MM.1S (cell line): ENCODE measurements at regions not wholly inside any gene's neighbourhood (a gene's known extent, or its start where the extent isn't known, plus 50 kb on each side); places are given as distances from the start of the nearest gene placed in this dataset.

Experiments used
- EZH2 ChIP-seq: fragments of 300-600 bp; sonication (generic); optimal IDR thresholded peaks from 2 replicates; pipeline ENCODE3; 2017; ENCODE audit warnings: low read depth, mild to moderate bottlenecking, antibody characterized with exemption, low read length, mixed read lengths
- EZH2phosphoT487 ChIP-seq: fragments of 300-600 bp; sonication (generic); IDR thresholded peaks from 2 replicates; pipeline ENCODE4 v1.6.1; 2018; ENCODE audit warnings: antibody characterized with exemption, low read length
- TF ChIP-seq, protein P1 (sequence below): fragments of 300-600 bp; sonication (generic); IDR thresholded peaks from 2 replicates; pipeline ENCODE4 v1.5.1; 2016; ENCODE audit warnings: antibody characterized with exemption, low read length, mixed read lengths

DNA sequence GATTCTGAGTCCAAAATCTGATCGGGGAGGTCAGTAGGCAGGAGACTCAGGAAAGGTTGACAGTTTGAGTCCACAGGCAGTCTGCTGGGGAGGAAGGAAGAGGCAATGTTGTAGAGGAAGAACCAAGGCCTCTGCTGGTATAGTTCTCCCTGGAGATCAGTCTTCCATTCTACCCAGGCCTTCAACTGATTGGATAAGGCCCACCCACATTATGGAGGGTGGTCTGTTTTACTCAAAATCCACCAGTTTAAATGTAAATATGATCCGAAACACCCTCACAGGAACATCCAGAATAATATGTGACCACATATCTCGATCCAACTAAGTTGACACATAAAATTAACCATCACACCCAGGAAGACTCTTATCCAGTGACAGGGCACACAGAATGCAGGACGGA is 425.3 kb upstream of the ZMIZ1 start:
- TF ChIP-seq, protein P1, sequence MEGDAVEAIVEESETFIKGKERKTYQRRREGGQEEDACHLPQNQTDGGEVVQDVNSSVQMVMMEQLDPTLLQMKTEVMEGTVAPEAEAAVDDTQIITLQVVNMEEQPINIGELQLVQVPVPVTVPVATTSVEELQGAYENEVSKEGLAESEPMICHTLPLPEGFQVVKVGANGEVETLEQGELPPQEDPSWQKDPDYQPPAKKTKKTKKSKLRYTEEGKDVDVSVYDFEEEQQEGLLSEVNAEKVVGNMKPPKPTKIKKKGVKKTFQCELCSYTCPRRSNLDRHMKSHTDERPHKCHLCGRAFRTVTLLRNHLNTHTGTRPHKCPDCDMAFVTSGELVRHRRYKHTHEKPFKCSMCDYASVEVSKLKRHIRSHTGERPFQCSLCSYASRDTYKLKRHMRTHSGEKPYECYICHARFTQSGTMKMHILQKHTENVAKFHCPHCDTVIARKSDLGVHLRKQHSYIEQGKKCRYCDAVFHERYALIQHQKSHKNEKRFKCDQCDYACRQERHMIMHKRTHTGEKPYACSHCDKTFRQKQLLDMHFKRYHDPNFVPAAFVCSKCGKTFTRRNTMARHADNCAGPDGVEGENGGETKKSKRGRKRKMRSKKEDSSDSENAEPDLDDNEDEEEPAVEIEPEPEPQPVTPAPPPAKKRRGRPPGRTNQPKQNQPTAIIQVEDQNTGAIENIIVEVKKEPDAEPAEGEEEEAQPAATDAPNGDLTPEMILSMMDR, result no peak
- TF ChIP-seq EZH2phosphoT487 (no peak), EZH2 (no peak)
